ENCODE measurements at regions not wholly inside any gene's neighbourhood (a gene's known extent, or its start where the extent isn't known, plus 50 kb on each side); places are given as distances from the start of the nearest gene placed in this dataset.

DNA sequence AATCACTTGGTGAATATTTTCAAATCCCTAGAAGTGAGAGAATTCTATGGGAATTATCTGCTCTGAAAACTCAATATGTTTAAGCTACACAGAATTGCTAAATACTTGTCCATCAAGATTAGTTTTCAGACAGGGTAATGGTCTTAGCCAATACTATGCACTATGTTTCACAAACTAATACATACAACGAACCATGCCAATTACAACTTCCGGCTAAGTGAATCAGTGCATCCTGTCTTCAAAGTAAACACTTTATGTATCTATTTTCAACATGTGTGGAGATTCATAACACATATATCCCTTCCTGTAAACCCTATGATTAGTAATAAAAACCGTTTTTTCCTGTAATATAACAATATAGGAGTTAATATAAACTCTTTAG lies 181.5 kb downstream of the POSTN start:
- TF ChIP-seq, protein P1, sequence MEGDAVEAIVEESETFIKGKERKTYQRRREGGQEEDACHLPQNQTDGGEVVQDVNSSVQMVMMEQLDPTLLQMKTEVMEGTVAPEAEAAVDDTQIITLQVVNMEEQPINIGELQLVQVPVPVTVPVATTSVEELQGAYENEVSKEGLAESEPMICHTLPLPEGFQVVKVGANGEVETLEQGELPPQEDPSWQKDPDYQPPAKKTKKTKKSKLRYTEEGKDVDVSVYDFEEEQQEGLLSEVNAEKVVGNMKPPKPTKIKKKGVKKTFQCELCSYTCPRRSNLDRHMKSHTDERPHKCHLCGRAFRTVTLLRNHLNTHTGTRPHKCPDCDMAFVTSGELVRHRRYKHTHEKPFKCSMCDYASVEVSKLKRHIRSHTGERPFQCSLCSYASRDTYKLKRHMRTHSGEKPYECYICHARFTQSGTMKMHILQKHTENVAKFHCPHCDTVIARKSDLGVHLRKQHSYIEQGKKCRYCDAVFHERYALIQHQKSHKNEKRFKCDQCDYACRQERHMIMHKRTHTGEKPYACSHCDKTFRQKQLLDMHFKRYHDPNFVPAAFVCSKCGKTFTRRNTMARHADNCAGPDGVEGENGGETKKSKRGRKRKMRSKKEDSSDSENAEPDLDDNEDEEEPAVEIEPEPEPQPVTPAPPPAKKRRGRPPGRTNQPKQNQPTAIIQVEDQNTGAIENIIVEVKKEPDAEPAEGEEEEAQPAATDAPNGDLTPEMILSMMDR (IDR thresholded peaks at IDR 0.05; ENCODE audit: low read length): no peak
- TF ChIP-seq EZH2 (IDR thresholded peaks at IDR 0.05; ENCODE audit: borderline replicate concordance, low read length): no peak
